Anterior cingulate cortex (tissue), 58 donors: ENCODE measurements at regions not wholly inside any gene's neighbourhood (a gene's known extent, or its start where the extent isn't known, plus 50 kb on each side); places are given as distances from the start of the nearest gene placed in this dataset.

Source experiments
- DNase-seq, 58 donors: peaks; one replicate each; lab custom pipeline; 2025; lab: John Stamatoyannopoulos, UW

DNA sequence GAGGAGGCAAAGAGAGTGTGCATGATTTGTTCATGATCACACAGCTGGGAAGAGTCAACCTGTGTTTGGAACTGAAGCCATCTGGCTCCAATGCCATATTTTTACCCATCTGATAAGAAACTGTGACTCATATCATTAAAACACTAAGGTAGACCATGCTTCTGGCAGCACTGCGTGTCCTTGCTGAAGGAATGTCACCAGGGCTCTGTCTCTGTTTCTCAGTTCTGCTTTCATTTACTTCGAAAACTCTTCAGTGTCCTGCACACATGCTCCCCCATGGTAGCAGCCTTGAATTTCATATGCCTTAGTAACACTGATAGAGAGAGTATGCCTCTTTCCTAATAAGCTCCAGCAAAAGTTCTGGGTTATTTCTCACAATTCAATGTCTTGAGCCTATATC, 830.4 kb downstream of the DCDC2C start:
- no peak for DNase-seq

DNA sequence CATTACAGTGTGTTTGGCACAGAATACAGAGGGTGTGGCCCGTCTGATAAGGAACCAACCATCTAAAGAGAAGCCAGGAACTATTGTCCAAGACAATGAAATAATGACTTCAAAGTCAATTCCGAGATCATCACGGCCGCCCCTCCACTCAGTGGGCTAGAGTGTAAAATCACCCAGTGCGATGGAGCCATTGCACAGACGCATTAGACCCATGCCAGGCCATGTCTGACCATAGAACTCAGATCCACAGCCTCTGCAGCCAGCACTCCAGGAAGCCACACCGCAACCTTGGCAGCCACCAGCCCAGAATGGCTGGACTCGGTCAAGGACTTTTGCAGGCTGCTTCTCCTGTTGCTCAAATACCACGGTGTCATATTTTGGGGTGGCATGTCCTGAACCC, 835.7 kb downstream of the DCDC2C start:
- DNase-seq = no peak

DNA sequence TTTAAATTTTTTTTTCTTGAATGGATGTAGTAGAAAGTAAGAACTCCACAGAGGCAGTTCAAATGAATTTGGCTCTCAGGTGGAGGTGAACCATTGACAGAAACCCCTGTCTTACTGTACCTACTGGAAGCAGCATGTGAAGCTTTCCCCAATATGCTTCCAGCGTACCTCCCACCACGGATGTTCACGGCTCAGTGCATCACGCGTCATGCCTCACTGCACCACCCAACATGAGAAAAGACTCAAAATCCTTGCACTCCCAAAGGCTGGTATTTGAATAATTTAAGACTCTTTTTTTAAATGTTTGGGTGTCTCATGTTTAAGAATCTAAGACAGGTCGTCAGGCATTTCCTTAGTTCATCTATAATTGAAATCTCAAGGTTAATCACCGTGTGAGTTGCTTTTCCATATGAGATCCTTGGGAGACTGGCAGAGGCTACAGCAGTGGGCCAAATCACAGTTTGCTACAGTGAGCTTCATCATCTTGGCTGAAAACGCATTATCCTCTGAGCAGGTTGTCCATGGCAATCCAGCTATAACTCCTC, 846.4 kb downstream of the DCDC2C start:
- no peak for DNase-seq

DNA sequence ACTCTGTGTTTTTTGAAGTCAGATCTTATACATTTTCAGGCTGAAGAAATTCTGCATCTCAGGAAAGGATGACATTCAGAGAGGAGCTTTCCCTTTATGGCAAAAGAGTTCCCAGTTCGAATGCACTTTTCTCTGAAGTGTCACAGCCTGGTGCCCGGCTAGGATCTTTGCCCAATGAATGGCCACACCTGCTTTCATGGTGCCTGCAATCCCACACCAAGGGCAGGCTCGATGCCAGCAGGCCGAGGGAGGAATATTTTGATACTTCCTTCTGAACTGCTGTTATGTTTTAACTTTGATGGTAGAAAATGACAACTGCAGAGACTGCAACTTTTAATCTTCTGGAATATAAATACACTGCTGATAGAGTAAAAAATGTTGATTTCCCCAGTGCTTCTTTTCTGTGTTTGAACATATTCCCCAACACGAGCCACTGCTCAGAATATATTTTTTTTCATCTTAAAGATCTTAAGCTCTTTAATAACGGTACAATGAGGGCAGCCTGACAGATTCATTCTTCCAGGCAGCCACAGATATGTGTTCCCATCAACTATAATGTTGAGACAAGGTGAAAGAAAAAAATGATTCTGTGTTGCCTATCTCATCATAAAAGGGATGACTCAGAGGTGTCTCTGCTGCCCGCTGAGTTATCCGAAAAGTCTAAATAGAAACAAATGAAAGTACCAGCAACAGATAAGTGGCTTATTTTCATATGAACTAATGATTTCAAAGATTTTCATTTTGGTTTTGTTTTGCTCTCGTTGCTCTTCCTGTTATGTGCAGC, 848.5 kb downstream of the DCDC2C start:
- DNase-seq = no peak

DNA sequence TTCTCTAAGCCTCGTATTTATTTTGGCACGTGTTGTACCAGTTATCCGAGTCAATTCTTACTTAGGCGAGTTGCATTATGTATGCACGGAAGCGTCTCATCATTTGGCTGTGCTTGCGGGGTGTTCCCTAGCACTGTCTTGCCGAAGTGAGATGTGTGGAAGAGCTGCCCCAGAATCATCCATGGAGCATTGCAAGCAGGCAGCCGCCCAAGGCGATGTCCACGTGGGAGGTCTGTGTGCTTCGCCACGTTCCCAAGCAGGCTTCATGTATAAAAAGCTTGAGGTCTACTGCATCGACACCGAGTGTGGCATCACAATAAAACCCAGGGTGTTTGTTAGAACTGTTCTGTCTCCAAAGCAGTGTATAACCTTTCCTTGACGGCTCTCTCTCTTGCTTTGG, 849.9 kb downstream of the DCDC2C start:
- peak in 35 of 58 donors; percentile 2 to 72 (median 15) for DNase-seq

DNA sequence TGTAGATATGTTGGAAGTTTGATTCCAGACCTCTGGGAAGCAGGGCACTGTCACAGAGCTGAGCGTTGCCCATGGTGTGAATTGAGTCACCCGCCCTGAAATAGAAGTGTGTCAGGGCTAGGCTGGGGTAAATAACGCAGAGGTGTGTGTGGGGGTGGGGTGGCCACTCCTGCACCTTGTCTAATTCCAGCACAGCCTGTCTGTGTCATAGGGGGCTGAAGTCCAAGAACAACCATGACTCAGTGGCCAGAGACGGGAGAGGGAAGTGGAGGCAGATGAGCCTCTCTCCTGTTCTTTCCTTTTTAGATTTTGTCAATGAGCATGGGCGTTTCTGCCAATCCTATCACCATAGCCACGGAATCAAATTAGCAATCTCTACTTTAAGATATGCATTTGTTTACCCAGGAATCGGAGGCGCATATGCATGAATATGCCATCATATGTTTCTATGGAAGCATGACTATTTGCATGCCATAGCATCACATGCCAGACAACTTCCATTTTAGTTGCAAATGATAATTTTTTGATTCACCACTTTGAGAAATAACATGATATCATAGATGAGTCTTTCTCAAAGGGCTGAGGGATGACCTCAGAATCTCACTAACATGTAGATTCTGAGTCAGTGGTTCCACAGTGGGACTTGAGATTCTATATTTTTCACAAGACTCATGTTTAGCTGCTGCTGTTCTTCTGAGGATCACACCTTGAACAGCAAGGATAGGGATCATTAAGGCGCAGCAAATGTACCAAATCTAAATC, 852.9 kb downstream of the DCDC2C start:
- DNase-seq = peak in 3 of 58 donors; percentile 2 to 10 (median 7)

DNA sequence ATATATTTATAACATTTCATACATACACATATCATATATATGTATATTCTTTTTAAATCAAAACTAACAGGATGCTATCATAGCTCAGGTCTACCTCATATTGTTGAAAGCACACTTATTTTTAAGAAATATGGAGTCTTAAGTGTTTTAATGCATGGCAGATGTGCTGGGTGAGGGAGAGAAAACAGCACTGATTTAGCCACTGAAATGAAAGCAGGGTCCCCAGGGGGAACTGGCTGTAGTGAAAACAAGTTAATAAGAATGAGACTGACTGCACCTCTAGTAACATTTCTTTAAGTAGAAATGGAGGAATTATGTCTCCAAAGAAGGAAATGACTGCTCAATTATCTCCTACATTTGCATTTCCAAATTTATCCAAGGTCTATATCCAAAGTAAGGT, 857.8 kb downstream of the DCDC2C start:
- no peak for DNase-seq

DNA sequence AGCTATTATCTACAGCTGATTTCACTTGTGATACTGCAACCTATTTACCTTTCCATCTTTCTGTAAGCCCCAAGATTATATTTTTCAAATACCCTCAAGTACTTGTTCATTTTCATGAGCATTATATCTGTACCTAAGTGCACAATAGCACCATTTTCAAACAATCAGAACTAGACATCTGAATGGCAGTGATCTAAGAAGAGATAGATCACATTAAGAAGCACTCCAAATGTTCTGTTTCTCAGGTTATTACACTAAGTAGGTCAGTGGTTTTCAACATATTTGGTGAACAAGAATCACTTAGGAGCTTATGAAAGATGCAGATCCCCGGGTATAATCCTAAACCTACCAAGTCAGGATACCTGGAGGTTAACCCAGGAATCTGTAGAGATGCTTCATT, 872.7 kb downstream of the DCDC2C start:
- no peak for DNase-seq

DNA sequence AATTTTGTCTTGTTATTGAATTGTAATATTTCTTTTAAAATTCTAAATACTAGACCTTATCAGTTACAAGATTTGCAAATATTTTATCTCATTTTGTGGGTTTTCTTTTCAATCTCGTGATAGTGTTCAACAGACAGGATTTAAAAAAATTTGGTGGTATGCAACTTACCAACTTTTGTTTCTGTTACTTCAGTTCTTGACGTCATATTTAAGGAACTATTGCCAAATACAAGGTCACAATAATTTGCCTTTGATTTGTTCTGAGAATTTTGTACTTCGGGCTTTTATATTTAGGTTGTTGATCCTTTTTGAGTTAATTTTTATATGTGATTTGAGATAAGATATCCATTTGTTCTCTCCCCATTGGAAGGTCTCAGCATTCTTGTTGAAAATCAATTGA, 876.6 kb downstream of the DCDC2C start:
- no peak for DNase-seq

DNA sequence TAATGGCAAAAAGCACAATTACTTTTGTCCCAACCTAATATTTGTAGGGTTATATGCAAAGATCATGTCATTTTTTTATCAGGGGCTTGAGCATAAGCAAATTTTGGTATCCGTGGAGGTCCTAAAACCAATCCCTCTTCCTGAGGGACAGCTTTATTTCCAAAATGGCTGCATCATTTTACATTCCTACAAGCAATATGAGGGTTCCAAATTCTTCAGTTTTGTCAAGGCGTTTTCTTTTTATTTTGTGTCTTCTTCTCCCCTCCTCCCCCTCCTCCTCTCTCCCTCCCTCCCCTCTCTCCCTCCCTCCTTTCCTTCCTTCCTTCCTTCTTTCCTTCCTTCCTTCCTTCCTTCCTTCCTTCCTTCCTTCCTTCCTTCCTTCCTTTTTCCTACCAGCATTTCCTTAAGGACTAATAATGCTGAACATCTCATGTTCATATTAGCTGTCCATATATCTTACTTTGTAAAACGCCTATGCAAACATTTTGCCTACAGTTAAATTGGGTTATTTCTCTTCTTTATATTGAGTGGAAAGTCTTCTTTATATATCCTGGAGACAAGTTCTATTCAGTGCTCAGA, 881.8 kb downstream of the DCDC2C start:
- no peak for DNase-seq

DNA sequence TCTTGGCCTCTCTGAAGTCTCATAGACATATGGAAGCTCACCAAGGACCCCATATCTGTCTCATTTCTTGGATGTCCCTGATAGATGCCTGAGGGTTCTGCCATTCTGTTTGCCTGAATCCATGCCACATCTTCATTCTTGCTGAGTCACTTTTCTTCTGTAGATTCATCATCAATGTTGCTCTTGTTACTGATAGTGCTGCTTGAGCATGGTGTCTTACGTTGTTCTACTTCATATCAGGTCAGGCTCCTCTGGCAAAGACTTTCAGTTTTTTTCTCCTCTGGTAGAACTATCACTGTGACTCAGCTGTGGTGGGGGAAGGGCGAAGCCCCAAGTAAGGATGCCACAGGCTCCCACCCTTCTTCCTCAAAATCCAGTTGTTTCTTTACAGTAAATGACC, 885.2 kb downstream of the DCDC2C start:
- no peak for DNase-seq

DNA sequence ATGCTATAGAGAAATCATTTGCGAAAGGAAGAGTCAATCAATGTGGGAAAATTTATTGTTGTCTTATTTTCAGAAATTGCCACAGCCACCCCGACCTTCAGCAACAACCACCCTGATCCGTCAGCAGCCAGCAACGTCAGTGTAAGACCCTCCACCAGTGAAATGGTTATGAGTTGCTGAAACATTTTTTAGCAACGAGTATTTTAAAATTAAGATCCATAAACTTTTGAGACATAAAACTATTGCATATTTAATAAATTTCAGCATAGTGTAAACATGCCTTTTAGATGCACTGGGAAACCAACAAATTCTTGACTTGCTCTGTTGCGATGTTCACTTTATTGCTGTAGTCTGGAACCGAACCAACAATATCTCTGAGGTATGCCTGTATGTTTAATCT, 887.9 kb downstream of the DCDC2C start:
- no peak for DNase-seq

DNA sequence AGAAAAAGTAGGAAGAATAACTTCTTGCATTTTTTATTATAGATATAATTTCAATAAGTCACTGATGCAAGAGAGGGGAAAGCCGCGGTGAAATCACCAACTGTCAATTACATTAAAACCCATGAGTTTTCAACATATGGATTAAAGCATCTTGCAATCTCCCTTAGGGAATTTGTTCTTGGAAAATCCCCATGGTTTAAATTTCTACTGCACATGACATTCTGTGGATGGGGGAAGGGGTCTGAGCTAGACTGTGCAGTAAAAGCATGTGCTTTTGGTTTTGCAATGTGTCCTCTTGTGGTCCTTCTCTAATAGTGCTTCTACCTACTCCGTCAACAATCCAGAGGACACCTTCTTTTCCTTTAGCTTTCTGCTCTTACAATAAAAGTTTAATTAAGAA, 894.0 kb downstream of the DCDC2C start:
- DNase-seq = no peak

DNA sequence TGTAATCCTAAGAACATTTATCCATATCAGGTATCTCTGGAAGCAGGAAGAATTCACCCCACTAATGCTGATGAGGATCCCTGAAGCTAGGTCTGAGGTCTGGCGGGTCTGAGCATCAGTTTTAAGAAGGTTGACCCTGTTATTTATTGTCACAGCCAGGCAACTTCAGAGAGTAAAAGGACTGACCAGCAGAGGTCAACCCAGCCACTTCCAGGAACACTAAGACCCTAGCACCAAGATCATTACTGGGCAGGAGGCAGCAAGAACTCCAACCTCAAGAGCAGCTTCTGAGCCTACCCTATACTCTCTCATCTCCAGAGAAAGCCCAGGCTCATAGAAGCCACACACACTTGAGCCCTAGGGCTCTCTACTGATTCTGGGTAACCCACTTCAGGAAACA, 901.4 kb downstream of the DCDC2C start:
- DNase-seq = no peak

DNA sequence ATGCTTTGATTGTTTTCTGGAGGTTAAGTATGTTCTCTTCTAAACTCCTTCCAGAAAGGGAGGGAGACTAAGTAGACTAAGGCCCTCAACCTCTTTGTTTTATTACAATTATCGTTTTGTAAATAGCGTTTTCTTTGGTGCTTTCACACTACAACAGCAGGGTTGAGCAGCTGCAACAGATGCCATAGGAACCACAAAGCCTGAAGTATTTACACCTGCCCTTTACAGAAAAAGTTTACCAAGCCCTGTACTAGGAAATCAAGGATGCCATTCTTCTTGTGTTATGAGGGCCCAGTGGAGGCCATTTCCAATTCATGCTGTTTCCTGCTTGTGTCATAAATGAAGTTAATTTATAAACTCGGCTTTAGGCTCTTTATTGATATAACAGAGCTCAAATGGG, 914.8 kb downstream of the DCDC2C start:
- no peak for DNase-seq

DNA sequence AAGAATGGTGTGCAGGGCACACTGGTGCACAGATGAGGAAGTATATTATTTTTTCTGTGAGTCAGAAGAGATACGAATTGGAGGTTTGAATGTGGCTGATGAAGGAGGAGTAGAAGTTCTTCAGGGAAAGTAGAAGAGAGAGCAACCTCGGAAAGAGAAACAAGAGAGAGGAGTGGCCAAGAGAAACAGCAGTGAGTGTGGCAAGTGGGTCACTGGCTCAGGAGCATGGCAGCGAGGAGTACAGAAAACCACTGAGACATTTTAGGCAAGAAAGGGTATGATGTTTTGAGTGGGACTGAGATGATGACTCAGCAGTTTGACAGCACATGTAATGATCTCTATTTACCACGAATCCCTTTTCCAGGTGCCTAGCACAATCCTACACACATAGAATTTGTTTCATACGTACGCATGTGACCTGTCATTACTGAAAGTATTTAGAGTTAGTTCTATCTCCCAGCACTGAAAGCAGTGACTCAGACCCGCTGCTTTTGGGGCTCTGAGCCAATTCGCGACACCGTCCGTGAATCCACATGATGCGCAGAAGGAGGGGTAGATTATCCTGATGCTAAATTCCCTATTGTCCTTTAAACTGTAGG, 915.4 kb downstream of the DCDC2C start:
- no peak for DNase-seq

DNA sequence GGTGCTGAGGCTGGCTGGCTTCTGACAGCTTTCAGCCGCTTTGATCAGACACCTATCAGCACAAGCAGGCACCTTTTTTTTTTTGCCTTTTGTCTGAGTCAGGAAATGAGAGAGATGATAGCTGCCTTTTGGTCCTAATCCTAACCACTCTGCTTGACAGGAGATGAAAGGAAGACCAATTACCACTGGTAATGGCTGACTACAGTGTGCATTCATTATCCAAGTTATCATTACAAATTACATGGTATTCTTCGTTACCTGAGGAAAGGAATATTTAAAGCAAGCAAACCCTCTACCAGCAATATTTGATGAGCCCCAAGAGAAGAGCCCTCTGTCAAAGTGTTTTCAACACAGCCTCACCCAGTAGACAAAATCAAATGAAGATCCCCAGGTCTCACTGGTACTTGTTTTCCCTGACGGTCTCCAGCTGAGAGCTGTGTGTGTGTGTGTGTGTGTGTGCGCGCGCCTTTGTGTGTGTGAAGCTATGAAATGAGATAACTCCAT, 925.7 kb downstream of the DCDC2C start:
- DNase-seq = no peak

DNA sequence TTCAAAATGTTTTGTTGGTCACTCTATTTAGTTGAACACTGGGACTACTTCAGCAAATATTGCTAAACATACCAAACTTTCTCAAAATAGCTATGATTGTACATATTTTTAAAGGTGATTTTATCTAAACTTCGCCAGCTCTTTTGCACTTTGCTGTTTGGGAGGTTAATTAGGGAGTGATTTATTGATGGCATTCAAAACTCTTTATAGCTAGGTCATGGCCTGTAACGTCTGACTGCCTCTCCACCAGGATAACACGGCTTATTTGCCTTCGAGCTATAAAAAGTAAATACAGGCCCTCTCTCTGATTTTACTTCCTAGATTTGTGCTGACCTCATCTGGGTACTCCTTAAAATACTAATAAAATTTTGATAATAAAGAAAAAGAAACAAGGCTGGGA, 931.9 kb downstream of the DCDC2C start:
- DNase-seq = no peak

DNA sequence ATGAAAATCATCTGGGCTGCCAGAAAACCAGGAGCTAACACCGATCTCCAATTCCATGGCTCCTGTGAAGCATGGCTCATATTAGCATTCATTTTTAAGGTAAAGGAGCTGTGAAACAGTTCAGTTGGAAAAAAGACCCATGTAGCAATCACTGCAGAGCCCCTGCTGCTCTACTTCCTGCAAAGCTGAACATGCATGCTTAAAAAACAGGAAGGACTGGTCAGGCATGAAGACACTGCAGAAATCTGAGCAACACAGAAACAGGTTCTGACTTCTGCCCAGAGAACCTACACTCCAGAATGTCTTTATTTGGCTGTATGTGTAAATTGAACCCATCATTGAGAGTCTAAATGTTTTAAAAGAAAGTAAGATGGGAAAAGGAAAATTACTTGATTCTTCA, 950.6 kb downstream of the DCDC2C start:
- no peak for DNase-seq

DNA sequence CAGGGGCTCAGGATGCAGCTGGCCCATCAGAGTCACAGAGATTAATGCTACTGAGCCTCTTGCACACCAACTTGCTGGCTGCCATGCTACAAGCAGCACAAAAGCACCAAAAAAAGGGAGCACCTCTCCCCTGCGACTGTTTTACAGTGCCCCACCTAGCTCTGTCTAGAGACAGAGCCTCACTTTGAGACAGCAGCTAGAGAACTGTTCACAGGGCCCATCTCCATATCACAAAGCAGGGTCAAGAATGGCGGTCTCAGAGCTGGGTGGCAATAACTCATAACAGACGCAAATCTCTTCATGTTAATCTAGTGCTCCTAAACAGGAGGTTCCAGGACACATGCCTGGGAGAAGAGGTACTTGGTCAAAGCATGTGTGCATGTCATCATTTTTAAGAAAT, 953.0 kb downstream of the DCDC2C start:
- no peak for DNase-seq
